ENCODE measurements at regions not wholly inside any gene's neighbourhood (a gene's known extent, or its start where the extent isn't known, plus 50 kb on each side); places are given as distances from the start of the nearest gene placed in this dataset.

DNA sequence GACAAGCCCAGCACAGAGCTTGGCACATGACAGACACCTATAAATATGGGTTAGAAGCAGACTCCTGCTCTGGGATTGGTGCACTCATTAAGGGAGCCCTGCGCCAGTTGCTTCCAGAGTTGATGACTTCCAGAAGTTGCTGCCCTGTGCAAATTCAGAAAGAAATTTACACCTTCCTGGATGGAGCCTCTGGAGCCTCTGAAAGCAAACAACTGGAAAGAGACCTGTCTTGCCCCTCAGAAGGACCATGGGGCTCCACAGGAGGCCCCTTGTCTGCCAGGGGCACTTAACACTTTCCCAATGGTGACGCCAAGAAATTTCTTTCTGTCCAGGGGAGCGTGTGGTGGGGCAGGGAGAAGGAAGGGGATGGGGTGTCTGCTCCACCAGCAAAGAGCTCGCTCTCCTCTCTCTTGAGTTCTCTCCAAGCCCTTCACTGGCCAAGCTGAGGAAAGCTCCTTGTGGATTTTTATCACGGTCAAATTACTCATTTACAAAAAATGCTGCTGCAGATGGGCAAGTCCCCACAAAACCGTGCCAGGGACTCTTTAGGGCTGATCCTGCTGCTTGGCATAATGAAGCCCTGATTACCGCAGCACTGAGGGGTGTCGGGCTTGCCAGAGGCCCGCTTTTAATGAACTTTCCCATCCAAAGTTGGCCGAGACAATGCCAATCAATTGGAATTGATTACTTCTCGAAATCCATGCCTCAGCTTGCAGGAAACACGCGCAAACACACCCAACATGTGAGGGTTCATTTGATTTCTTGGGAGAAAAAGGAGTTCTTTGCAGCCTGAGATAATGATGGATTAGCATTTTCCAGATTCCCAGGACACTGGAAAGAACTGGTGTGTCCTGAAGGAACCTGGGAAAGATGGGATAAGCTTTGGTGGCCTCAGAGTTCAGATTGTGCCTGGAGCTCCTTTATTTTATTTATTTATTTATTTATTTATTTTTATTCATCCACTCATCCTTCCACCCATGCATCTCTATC lies 583.6 kb upstream of the CDH5 start:
- ChIA-PET POLR2A (no interaction called here), CTCF (no interaction called here)
- no peak for TF ChIP-seq ZNF384 (IDR thresholded peaks at IDR 0.05)
- TF ChIP-seq SUZ12 (IDR thresholded peaks at IDR 0.05), result no peak
- no peak for TF ChIP-seq LEF1 (IDR thresholded peaks at IDR 0.05; ENCODE audit: borderline replicate concordance)
- no peak for TF ChIP-seq FOXM1 (IDR thresholded peaks at IDR 0.05; ENCODE audit: borderline replicate concordance)
- no peak for TF ChIP-seq ELF4 (IDR thresholded peaks at IDR 0.05)
- no peak for TF ChIP-seq L3MBTL2 (conservative IDR thresholded peaks at IDR 0.05)
- TF ChIP-seq HDGF (IDR thresholded peaks at IDR 0.05; ENCODE audit: borderline replicate concordance), result no peak
- TF ChIP-seq NFRKB (IDR thresholded peaks at IDR 0.05), result no peak
- no peak for TF ChIP-seq FOXK2 (IDR thresholded peaks at IDR 0.05)
- no peak for TF ChIP-seq ARNT (IDR thresholded peaks at IDR 0.05)
- TF ChIP-seq BHLHE40 (IDR thresholded peaks at IDR 0.05; ENCODE audit: borderline replicate concordance), result no peak
- no peak for TF ChIP-seq SP1 (IDR thresholded peaks at IDR 0.05)
- TF ChIP-seq FOXA1 (IDR thresholded peaks at IDR 0.05), result no peak
- TF ChIP-seq, protein P1, sequence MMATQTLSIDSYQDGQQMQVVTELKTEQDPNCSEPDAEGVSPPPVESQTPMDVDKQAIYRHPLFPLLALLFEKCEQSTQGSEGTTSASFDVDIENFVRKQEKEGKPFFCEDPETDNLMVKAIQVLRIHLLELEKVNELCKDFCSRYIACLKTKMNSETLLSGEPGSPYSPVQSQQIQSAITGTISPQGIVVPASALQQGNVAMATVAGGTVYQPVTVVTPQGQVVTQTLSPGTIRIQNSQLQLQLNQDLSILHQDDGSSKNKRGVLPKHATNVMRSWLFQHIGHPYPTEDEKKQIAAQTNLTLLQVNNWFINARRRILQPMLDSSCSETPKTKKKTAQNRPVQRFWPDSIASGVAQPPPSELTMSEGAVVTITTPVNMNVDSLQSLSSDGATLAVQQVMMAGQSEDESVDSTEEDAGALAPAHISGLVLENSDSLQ (IDR thresholded peaks at IDR 0.05), result no peak
- no peak for TF ChIP-seq TARDBP (IDR thresholded peaks at IDR 0.05)
- no peak for TF ChIP-seq CTBP1 (IDR thresholded peaks at IDR 0.05; ENCODE audit: borderline replicate concordance)

DNA sequence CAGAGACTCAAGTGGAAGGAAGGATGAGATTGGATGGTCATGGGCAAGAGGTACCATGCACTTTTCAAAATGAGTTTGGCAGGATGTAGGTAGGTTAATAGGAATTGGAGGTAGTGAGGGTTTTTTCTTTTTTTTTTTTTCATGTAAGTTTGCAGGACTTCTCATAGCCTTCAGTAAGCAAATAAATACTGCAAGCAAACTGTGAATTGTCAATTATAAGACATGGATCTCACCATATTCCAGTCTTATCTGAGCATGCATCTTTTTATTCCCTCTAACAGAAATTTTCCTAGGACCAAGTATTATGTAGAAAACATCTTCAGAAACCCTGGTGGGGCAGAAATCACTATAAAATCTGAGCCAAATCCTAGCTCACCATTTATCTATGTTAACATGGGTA lies 584.6 kb upstream of the CDH5 start:
- POLR2A ChIA-PET, result no interaction called here
- CTCF ChIA-PET, result no interaction called here
- DNase-seq (ENCODE audit: extremely low spot score), result no peak
- no peak for TF ChIP-seq ZNF384 (IDR thresholded peaks at IDR 0.05)
- TF ChIP-seq FOXA1 (IDR thresholded peaks at IDR 0.05), result no peak
- TF ChIP-seq LEF1 (IDR thresholded peaks at IDR 0.05; ENCODE audit: borderline replicate concordance), result no peak
- no peak for TF ChIP-seq SUZ12 (IDR thresholded peaks at IDR 0.05)
- TF ChIP-seq ARNT (IDR thresholded peaks at IDR 0.05), result no peak
- TF ChIP-seq L3MBTL2 (conservative IDR thresholded peaks at IDR 0.05), result no peak
- no peak for TF ChIP-seq FOXK2 (IDR thresholded peaks at IDR 0.05)
- no peak for TF ChIP-seq ELF4 (IDR thresholded peaks at IDR 0.05)
- no peak for TF ChIP-seq HDGF (IDR thresholded peaks at IDR 0.05; ENCODE audit: borderline replicate concordance)
- TF ChIP-seq, protein P1 (IDR thresholded peaks at IDR 0.05), result no peak
- TF ChIP-seq BHLHE40 (IDR thresholded peaks at IDR 0.05; ENCODE audit: borderline replicate concordance), result no peak
- no peak for TF ChIP-seq NFRKB (IDR thresholded peaks at IDR 0.05)

More for the DNA sequence above, 583.6 kb upstream of the CDH5 start:
- DNase-seq (ENCODE audit: extremely low spot score), result no peak

GRCh38 chr16:65781363-65781762 lies 585.1 kb upstream of the CDH5 start:
- ChIA-PET POLR2A (no interaction called here), CTCF (no interaction called here)
- no peak for DNase-seq (ENCODE audit: extremely low spot score)
- TF ChIP-seq L3MBTL2 (conservative IDR thresholded peaks at IDR 0.05) (no peak), LEF1 (IDR thresholded peaks at IDR 0.05; ENCODE audit: borderline replicate concordance) (no peak), CTBP1 (IDR thresholded peaks at IDR 0.05; ENCODE audit: borderline replicate concordance) (no peak), FOXA1 (IDR thresholded peaks at IDR 0.05) (no peak), FOXM1 (IDR thresholded peaks at IDR 0.05; ENCODE audit: borderline replicate concordance) (no peak), FOXK2 (IDR thresholded peaks at IDR 0.05) (no peak)

GRCh38 chr16:65779201-65779600 lies 587.3 kb upstream of the CDH5 start:
- no peak for DNase-seq (ENCODE audit: extremely low spot score)
- ChIA-PET CTCF (no interaction called here), POLR2A (no interaction called here)
- TF ChIP-seq TARDBP (IDR thresholded peaks at IDR 0.05) (no peak), ELF4 (IDR thresholded peaks at IDR 0.05) (no peak), ARNT (IDR thresholded peaks at IDR 0.05) (no peak), HDGF (IDR thresholded peaks at IDR 0.05; ENCODE audit: borderline replicate concordance) (no peak), SP1 (IDR thresholded peaks at IDR 0.05) (no peak), LEF1 (IDR thresholded peaks at IDR 0.05; ENCODE audit: borderline replicate concordance) (no peak), SUZ12 (IDR thresholded peaks at IDR 0.05) (no peak), BHLHE40 (IDR thresholded peaks at IDR 0.05; ENCODE audit: borderline replicate concordance) (no peak), NFRKB (IDR thresholded peaks at IDR 0.05) (no peak)

DNA sequence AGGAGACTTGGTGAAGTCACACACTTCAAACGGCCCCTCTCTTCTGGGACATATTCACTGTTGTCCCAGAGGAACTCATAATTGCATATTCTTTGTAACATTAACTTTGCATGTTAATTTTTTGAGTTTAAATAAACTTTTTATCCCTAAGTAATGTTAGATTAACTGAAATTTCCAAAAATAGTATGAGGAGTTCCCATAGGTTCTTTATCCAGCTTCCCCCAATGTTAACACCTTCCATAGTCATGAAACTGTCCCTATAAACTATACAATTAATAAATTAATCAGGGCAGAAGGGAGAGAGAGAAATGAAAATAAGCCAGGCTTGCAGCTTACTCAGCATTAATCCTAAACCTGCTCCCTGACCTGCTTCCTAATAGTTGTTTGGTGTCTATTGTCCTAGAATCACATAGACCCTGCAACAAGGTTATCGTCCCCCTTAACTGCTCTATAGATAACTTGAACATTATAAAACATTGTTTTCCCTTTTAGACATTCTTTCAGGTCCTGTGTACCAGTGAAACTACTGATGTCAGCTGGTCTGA lies 589.8 kb upstream of the CDH5 start:
- ChIA-PET POLR2A (no interaction called here), CTCF (no interaction called here)
- TF ChIP-seq L3MBTL2 (conservative IDR thresholded peaks at IDR 0.05) (no peak), ELF4 (IDR thresholded peaks at IDR 0.05) (no peak), SUZ12 (IDR thresholded peaks at IDR 0.05) (no peak), LEF1 (IDR thresholded peaks at IDR 0.05; ENCODE audit: borderline replicate concordance) (no peak), FOXM1 (IDR thresholded peaks at IDR 0.05; ENCODE audit: borderline replicate concordance) (no peak), CTBP1 (IDR thresholded peaks at IDR 0.05; ENCODE audit: borderline replicate concordance) (no peak), BHLHE40 (IDR thresholded peaks at IDR 0.05; ENCODE audit: borderline replicate concordance) (no peak)
- TF ChIP-seq, protein P1 (IDR thresholded peaks at IDR 0.05), result no peak
- no peak for DNase-seq (ENCODE audit: extremely low spot score)

DNA sequence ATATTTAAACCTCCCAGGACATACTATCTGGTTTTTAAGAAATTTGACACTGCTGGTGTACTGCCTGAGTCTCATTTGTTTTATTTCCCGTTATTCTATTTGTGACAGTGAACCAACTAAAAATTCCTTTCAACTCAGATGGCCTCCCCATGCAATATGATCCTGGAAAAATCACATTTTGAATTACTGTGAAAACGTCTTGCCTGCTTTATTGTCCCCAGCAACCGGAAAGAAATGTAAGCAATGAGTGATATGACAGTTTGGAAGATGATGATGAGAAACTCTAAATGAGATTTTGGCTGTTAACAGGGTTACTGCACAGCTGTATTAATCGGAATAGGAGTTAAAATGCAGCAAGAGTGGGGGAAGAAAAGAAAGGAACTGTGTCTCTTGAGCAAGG lies 590.7 kb upstream of the CDH5 start:
- ChIA-PET POLR2A (no interaction called here), CTCF (no interaction called here)
- DNase-seq (ENCODE audit: extremely low spot score), result no peak

More for the DNA sequence above, 590.7 kb upstream of the CDH5 start:
- TF ChIP-seq ELF4 (IDR thresholded peaks at IDR 0.05) (no peak), LEF1 (IDR thresholded peaks at IDR 0.05; ENCODE audit: borderline replicate concordance) (no peak), FOXA1 (IDR thresholded peaks at IDR 0.05) (no peak), FOXM1 (IDR thresholded peaks at IDR 0.05; ENCODE audit: borderline replicate concordance) (no peak), FOXK2 (IDR thresholded peaks at IDR 0.05) (no peak), TARDBP (IDR thresholded peaks at IDR 0.05) (no peak), NFRKB (IDR thresholded peaks at IDR 0.05) (no peak), BHLHE40 (IDR thresholded peaks at IDR 0.05; ENCODE audit: borderline replicate concordance) (no peak), HDGF (IDR thresholded peaks at IDR 0.05; ENCODE audit: borderline replicate concordance) (no peak), SP1 (IDR thresholded peaks at IDR 0.05) (no peak), ARNT (IDR thresholded peaks at IDR 0.05) (no peak), ZNF384 (IDR thresholded peaks at IDR 0.05) (no peak), L3MBTL2 (conservative IDR thresholded peaks at IDR 0.05) (no peak), SUZ12 (IDR thresholded peaks at IDR 0.05) (no peak), CTBP1 (IDR thresholded peaks at IDR 0.05; ENCODE audit: borderline replicate concordance) (no peak)
- TF ChIP-seq, protein P1 (IDR thresholded peaks at IDR 0.05), result no peak

All from HEK293T (cell line).